Osteocyte (in vitro differentiated cells): ENCODE measurements at regions not wholly inside any gene's neighbourhood (a gene's known extent, or its start where the extent isn't known, plus 50 kb on each side); places are given as distances from the start of the nearest gene placed in this dataset.

ENCODE experiments used
- DNase-seq: peaks from one replicate; pipeline ENCODE4 v3.0.0; 2021; ENCODE audit warnings: mixed read lengths; ENCODE audit not compliant: unreplicated experiment; ENCODE audit errors: extremely low spot score
- H3K27ac Mint-ChIP-seq: one replicate; pipeline ENCODE4 v1.8.0; 2021; ENCODE audit warnings: mild to moderate bottlenecking, mixed read lengths; ENCODE audit not compliant: unreplicated experiment
- H3K27me3 Mint-ChIP-seq: one replicate; pipeline ENCODE4 v1.8.0; 2021; ENCODE audit warnings: mixed read lengths; ENCODE audit not compliant: unreplicated experiment
- H3K36me3 Mint-ChIP-seq: one replicate; pipeline ENCODE4 v1.8.0; 2021; ENCODE audit warnings: mixed read lengths; ENCODE audit not compliant: unreplicated experiment
- H3K4me1 Mint-ChIP-seq: one replicate; pipeline ENCODE4 v1.8.0; 2021; ENCODE audit warnings: mixed read lengths; ENCODE audit not compliant: unreplicated experiment
- H3K4me3 Mint-ChIP-seq: one replicate; pipeline ENCODE4 v1.8.0; 2021; ENCODE audit warnings: mild to moderate bottlenecking, moderate library complexity, mixed read lengths; ENCODE audit not compliant: unreplicated experiment
- H3K9me3 Mint-ChIP-seq: one replicate; pipeline ENCODE4 v1.8.0; 2021; ENCODE audit warnings: mixed read lengths; ENCODE audit not compliant: unreplicated experiment
- TF ChIP-seq, protein P1 (sequence below): fragments of 200-600 bp; sonication (generic); IDR thresholded peaks from 2 replicates; pipeline ENCODE4 v1.5.0; 2021; ENCODE audit warnings: antibody characterized with exemption, mild to moderate bottlenecking, moderate library complexity

DNA sequence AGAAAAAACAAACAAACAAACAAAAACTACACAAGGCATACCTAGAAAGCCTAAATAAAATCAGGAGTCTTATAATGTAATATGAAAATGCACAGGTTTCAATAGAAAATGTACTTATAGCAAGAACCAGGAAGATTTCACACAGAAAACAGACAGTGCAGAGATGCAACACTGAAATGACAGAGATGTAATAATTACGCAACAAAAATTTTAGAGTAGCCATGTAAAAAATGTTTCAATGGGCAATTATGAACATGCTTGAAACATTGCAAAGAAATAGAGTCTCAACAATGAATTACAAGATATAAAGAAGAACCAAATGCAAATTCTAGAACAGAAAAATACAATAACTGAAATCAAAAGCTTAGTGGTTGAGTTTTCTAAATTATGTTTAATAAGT lies 405.9 kb downstream of the PLK2 start:
- TF ChIP-seq, protein P1, sequence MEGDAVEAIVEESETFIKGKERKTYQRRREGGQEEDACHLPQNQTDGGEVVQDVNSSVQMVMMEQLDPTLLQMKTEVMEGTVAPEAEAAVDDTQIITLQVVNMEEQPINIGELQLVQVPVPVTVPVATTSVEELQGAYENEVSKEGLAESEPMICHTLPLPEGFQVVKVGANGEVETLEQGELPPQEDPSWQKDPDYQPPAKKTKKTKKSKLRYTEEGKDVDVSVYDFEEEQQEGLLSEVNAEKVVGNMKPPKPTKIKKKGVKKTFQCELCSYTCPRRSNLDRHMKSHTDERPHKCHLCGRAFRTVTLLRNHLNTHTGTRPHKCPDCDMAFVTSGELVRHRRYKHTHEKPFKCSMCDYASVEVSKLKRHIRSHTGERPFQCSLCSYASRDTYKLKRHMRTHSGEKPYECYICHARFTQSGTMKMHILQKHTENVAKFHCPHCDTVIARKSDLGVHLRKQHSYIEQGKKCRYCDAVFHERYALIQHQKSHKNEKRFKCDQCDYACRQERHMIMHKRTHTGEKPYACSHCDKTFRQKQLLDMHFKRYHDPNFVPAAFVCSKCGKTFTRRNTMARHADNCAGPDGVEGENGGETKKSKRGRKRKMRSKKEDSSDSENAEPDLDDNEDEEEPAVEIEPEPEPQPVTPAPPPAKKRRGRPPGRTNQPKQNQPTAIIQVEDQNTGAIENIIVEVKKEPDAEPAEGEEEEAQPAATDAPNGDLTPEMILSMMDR: no peak
- Mint-ChIP-seq H3K4me1 (no peaks in the 10 kb centered on the region), H3K36me3 (peaks cover 2% of the 10 kb centered on the region), H3K27ac (no peak overlapping the region), H3K27me3 (no peaks in the 10 kb centered on the region), H3K4me3 (no peak overlapping the region), H3K9me3 (peaks cover 14% of the 10 kb centered on the region)
- DNase-seq: no peak

GRCh38 chr5:58048954-58049353 lies 410.9 kb downstream of the PLK2 start:
- Mint-ChIP-seq H3K27ac (no peak overlapping the region), H3K27me3 (no peaks in the 10 kb centered on the region), H3K4me1 (no peaks in the 10 kb centered on the region), H3K9me3 (no peaks in the 10 kb centered on the region), H3K36me3 (no peaks in the 10 kb centered on the region), H3K4me3 (no peak overlapping the region)
- DNase-seq: no peak
- TF ChIP-seq, protein P1: no peak

- H3K9me3 Mint-ChIP-seq: no peaks in the 10 kb centered on the region
- TF ChIP-seq, protein P1: no peak
- H3K27ac Mint-ChIP-seq: no peak overlapping the region
- no peak for DNase-seq
- no peaks in the 10 kb centered on the region for H3K27me3 Mint-ChIP-seq
- no peak overlapping the region for H3K4me3 Mint-ChIP-seq
- no peaks in the 10 kb centered on the region for H3K4me1 Mint-ChIP-seq
- H3K36me3 Mint-ChIP-seq: no peaks in the 10 kb centered on the region
Observed at GRCh38 chr5:58048185-58048925, 411.5 kb downstream of the PLK2 start.

GRCh38 chr5:58046371-58046770 lies 413.5 kb downstream of the PLK2 start:
- peaks cover 2% of the 10 kb centered on the region for H3K4me1 Mint-ChIP-seq
- TF ChIP-seq, protein P1: no peak
- no peaks in the 10 kb centered on the region for H3K27me3 Mint-ChIP-seq

DNA sequence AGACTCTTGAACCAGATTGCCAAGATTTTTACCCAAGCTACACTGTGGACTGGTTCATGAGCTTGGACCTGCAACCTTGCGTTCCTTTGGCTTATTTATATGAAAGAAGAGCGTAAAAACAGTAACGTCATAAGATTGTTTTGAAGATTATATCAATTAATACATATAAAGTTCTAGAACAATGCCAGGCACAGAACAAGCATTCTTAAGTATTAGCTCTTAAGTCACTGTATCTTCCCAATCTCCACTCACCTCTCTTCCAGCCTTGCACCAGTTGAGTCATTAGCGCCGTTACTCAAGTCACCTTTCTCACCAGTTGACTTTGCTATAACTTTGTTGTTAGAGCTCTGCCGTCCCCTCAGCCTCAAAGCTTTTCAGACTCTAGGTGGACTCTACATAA lies 415.7 kb downstream of the PLK2 start:
- H3K27me3 Mint-ChIP-seq: no peaks in the 10 kb centered on the region
- H3K36me3 Mint-ChIP-seq: no peaks in the 10 kb centered on the region
- H3K27ac Mint-ChIP-seq: no peak overlapping the region
- H3K4me3 Mint-ChIP-seq: no peak overlapping the region
- TF ChIP-seq, protein P1: no peak
- no peak for DNase-seq
- H3K9me3 Mint-ChIP-seq: no peaks in the 10 kb centered on the region
- peaks cover 4% of the 10 kb centered on the region for H3K4me1 Mint-ChIP-seq

More at GRCh38 chr5:58046371-58046770, 413.5 kb downstream of the PLK2 start:
- no peak overlapping the region for H3K4me3 Mint-ChIP-seq
- no peak overlapping the region for H3K27ac Mint-ChIP-seq
- H3K9me3 Mint-ChIP-seq: no peaks in the 10 kb centered on the region
- H3K36me3 Mint-ChIP-seq: no peaks in the 10 kb centered on the region
- DNase-seq: no peak
